H1 (cell line): ENCODE measurements at regions not wholly inside any gene's neighbourhood (a gene's known extent, or its start where the extent isn't known, plus 50 kb on each side); places are given as distances from the start of the nearest gene placed in this dataset.

Source experiments
- CHD2 ChIP-seq: IDR thresholded peaks from 2 replicates; pipeline ENCODE4 v1.6.1; 2012; ENCODE audit warnings: low read length, improper control_type of control experiment
- GTF2F1 ChIP-seq: IDR thresholded peaks from 2 replicates; pipeline ENCODE4 v1.6.1; 2012; ENCODE audit warnings: low read depth, low read length, improper control_type of control experiment, borderline replicate concordance
- MAFK ChIP-seq: IDR thresholded peaks from 2 replicates; pipeline ENCODE4 v1.6.1; 2012; ENCODE audit warnings: low read depth, mild to moderate bottlenecking, improper control_type of control experiment, low read length
- MAX ChIP-seq: IDR thresholded peaks from 2 replicates; pipeline ENCODE4 v1.6.1; 2012; ENCODE audit warnings: inconsistent platforms
- POLR2A ChIP-seq, 2 experiments: IDR thresholded peaks; 1 replicate in 1 of 2; 2 replicates in 1 of 2; pipeline ENCODE4 v1.6.1; 2011; ENCODE audit warnings: low read depth in 2 of 2, low read length in 2 of 2, mild to moderate bottlenecking in 2 of 2; ENCODE audit errors: control extremely low read depth in 1 of 2
- RNF2 ChIP-seq: fragments of 200-900, 300-1000 bp; sonication (generic); IDR thresholded peaks from 2 replicates; pipeline ENCODE4 v1.7.1; 2016; ENCODE audit warnings: borderline replicate concordance, low read depth, mild to moderate bottlenecking, antibody characterized with exemption, low read length; ENCODE audit not compliant: poor library complexity, severe bottlenecking; ENCODE audit errors: missing control alignments
- SIRT6 ChIP-seq: IDR thresholded peaks from one replicate; pipeline ENCODE4 v1.7.1; 2012; ENCODE audit warnings: low read length, inconsistent platforms
- YY1 ChIP-seq: IDR thresholded peaks from 2 replicates; pipeline ENCODE4 v1.6.1; 2011; ENCODE audit warnings: low read depth, mild to moderate bottlenecking, low read length
- TF ChIP-seq, protein P1 (sequence below), 3 experiments: IDR thresholded peaks; 1 replicate in 2 of 3; 2 replicates in 1 of 3; pipeline versions ENCODE4 v1.5.1 to v1.6.1; 2011; ENCODE audit warnings: low read length in 3 of 3, mild to moderate bottlenecking in 3 of 3, inconsistent platforms in 2 of 3, low read depth in 1 of 3, moderate library complexity in 1 of 3; ENCODE audit not compliant: insufficient read depth in 1 of 3; ENCODE audit errors: control extremely low read depth in 1 of 3

DNA sequence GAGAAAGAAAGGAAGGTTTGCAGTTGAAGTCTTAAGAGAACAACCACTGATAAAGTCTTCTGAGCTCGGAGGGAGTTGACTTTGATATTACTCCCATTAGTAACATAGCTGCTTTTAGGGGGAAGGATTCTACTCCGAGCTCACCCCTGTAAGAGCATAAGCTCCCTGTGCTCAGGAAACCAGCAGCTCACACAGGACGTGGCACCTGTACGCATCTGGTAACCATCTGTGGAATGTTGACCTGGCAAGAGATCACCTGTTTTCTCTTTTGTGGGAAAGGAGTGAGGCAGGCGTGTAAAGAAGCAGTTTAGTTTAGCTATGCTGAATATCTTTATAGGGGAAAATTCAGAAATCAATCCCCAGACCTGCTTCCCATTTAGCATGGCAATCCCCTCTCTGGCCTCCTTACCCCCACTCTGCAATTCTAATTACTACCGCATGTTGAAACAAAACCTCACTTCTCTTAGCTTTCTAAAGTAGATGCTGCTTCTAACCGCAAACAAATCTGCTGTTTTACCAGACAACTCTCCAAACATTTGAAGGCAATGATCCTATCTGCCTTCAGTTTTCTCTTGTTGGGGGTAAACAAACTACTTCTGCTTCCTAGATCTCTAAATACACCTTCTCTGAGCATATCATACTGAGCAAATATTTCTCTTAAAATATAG, 121.8 kb upstream of the KCNK1 start:
- no peak for TF ChIP-seq SIRT6
- TF ChIP-seq CHD2, result no peak
- TF ChIP-seq POLR2A (IDR thresholded peaks at IDR 0.05; ENCODE audit: control extremely low read depth in 1 of 2, low read depth in 2 of 2, low read length in 2 of 2), result no peak
- TF ChIP-seq, protein P1, sequence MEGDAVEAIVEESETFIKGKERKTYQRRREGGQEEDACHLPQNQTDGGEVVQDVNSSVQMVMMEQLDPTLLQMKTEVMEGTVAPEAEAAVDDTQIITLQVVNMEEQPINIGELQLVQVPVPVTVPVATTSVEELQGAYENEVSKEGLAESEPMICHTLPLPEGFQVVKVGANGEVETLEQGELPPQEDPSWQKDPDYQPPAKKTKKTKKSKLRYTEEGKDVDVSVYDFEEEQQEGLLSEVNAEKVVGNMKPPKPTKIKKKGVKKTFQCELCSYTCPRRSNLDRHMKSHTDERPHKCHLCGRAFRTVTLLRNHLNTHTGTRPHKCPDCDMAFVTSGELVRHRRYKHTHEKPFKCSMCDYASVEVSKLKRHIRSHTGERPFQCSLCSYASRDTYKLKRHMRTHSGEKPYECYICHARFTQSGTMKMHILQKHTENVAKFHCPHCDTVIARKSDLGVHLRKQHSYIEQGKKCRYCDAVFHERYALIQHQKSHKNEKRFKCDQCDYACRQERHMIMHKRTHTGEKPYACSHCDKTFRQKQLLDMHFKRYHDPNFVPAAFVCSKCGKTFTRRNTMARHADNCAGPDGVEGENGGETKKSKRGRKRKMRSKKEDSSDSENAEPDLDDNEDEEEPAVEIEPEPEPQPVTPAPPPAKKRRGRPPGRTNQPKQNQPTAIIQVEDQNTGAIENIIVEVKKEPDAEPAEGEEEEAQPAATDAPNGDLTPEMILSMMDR (IDR thresholded peaks at IDR 0.05; ENCODE audit: control extremely low read depth in 1 of 3, insufficient read depth in 1 of 3, low read depth in 1 of 3, low read length in 3 of 3), result no peak
- TF ChIP-seq RNF2, result no peak
- no peak for TF ChIP-seq MAX
- no peak for TF ChIP-seq MAFK
- no peak for TF ChIP-seq YY1
- TF ChIP-seq GTF2F1, result no peak
